ENCODE measurements at regions not wholly inside any gene's neighbourhood (a gene's known extent, or its start where the extent isn't known, plus 50 kb on each side); places are given as distances from the start of the nearest gene placed in this dataset.

- H3K27me3 ChIP-seq, result no peaks in the 10 kb centered on the region
- no peaks in the 10 kb centered on the region for H3K4me1 ChIP-seq
- intact Hi-C loops (cut with DNase I), result no loop called here
- no peaks in the 10 kb centered on the region for H3K9me3 ChIP-seq
- no peaks in the 10 kb centered on the region for H3K36me3 ChIP-seq
- H3K4me3 ChIP-seq, result no peak overlapping the region
- no peak overlapping the region for H3K27ac ChIP-seq
- 93 to 96% methylated on average over 1 of the region's 1 CpG for WGBS, 2 donors
- DNase-seq, result no peak
- no peak for TF ChIP-seq POLR2AphosphoS5 (IDR thresholded peaks at IDR 0.05)
- TF ChIP-seq EP300 (IDR thresholded peaks at IDR 0.05), result no peak
- no peak for TF ChIP-seq POLR2A (IDR thresholded peaks at IDR 0.05)
Measured at GRCh38 chr4:36734334-36734733, 452.9 kb downstream of the DTHD1 start.

DNA sequence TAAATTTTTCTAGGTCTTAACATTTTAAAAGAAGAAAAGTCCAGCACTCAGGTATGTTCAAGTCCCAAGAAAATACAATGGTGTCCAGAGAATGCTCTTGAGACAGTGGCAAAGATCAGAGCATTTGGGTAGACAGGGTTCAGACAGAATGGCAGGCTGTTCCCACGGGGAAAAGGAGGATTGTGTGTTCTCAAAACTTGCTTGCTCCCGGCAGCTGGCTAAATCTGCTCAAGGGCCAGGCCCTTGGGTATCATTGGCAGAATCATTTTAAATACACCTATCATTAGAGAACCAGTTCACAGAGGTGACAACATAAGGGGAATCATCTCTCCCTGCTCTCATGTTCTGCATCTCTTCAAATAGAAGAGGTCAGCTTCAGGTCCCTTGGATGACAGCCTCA, 456.3 kb downstream of the DTHD1 start:
- Histone ChIP-seq H3K9me3 (no peaks in the 10 kb centered on the region), H3K4me1 (no peaks in the 10 kb centered on the region), H3K27ac (no peak overlapping the region), H3K27me3 (no peaks in the 10 kb centered on the region), H3K36me3 (no peaks in the 10 kb centered on the region), H3K4me3 (no peak overlapping the region)
- intact Hi-C loops (cut with DNase I), result no loop called here
- no peak for TF ChIP-seq POLR2AphosphoS5 (IDR thresholded peaks at IDR 0.05)
- TF ChIP-seq CTCF (IDR thresholded peaks at IDR 0.05), result no peak
- no peak for TF ChIP-seq POLR2A (IDR thresholded peaks at IDR 0.05)
- TF ChIP-seq EP300 (IDR thresholded peaks at IDR 0.05), result no peak
- WGBS, 2 donors, result 80 to 85% methylated on average over 2 of the region's 2 CpGs
- DNase-seq, result no peak

GRCh38 chr4:36740796-36741310, 459.4 kb downstream of the DTHD1 start:
- no peaks in the 10 kb centered on the region for H3K9me3 ChIP-seq
- H3K27me3 ChIP-seq, result no peaks in the 10 kb centered on the region
- intact Hi-C loops (cut with DNase I), result no loop called here
- DNase-seq, result no peak
- TF ChIP-seq POLR2A (IDR thresholded peaks at IDR 0.05) (no peak), EP300 (IDR thresholded peaks at IDR 0.05) (no peak), POLR2AphosphoS5 (IDR thresholded peaks at IDR 0.05) (no peak), CTCF (IDR thresholded peaks at IDR 0.05) (no peak)
- no peaks in the 10 kb centered on the region for H3K36me3 ChIP-seq
- H3K4me1 ChIP-seq, result no peaks in the 10 kb centered on the region
- WGBS, 2 donors, result 39 to 49% methylated on average over 6 of the region's 6 CpGs
- no peak overlapping the region for H3K27ac ChIP-seq
- no peak overlapping the region for H3K4me3 ChIP-seq

DNA sequence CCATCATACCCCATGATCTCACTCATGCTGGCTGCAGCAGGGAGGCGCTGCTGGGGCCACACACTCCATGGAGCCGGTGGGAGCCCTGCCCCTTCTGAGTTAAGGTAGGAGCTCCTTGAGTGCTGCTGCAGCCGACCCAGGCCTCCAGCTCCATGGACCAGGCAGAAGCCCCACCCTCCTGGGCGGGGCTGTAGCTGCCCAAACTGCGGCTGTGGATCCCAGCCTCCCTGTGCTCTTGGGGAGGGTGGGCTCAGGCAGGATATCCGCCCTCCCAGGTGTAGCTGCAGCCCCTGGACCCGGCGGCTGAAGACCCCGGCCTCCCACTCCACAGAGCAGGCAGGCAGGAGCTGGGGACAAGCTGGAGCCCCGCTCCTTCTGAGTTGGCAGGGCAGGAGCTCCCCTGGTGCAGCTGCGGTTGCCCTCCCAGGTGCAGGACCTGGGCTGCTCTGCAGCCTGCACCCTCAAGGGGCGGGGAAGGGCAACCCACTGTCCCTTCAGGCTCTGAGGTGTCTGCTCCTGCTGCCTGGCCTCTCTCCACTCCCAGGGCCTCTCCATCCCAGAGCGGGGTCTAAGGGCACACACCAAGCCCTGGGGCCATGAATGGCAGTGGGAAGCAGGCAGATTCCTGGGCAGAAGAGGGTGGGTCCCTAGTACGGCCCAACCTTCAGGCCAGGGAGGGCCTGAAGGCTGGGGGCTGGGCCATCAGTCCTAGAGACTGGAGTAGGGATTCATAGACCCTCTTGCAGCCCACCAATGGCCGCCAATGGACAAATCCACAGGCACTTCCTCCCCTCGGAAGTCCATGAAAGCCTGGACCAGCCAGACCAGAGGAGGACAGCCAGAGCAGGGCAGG, 466.1 kb downstream of the DTHD1 start:
- H3K27ac ChIP-seq, result no peak overlapping the region
- no peaks in the 10 kb centered on the region for H3K36me3 ChIP-seq
- H3K4me3 ChIP-seq, result no peak overlapping the region
- no peak for DNase-seq
- no peaks in the 10 kb centered on the region for H3K9me3 ChIP-seq
- intact Hi-C loops (cut with DNase I), result no loop called here
- no peaks in the 10 kb centered on the region for H3K4me1 ChIP-seq
- no peaks in the 10 kb centered on the region for H3K27me3 ChIP-seq
- TF ChIP-seq EP300 (IDR thresholded peaks at IDR 0.05) (no peak), POLR2A (IDR thresholded peaks at IDR 0.05) (no peak), POLR2AphosphoS5 (IDR thresholded peaks at IDR 0.05) (no peak), CTCF (IDR thresholded peaks at IDR 0.05) (no peak)
- 80 to 84% methylated on average over 16 of the region's 16 CpGs for WGBS, 2 donors

DNA sequence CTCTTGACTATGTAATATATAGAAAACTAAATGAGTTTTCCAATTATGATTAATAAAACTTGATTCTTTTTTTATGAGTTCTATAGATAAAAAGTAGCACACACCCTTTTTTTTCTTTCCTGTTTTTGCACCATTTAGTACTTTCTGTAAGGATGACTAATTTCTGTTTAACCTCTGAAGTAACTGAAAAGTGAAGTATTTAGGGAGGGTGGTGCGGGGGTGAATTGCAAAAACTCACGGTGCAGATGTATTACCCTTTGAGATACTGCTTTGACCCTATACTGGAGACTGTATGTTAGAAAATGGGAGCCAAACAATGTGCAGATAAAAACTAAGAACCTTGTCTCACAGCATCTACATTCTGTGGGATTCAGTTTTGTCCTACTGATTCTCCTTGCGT, 471.6 kb downstream of the DTHD1 start:
- no peaks in the 10 kb centered on the region for H3K4me1 ChIP-seq
- no peaks in the 10 kb centered on the region for H3K36me3 ChIP-seq
- no peak overlapping the region for H3K27ac ChIP-seq
- TF ChIP-seq CTCF (IDR thresholded peaks at IDR 0.05), result no peak
- no peak for TF ChIP-seq POLR2A (IDR thresholded peaks at IDR 0.05)
- no peak for TF ChIP-seq EP300 (IDR thresholded peaks at IDR 0.05)
- no peak for TF ChIP-seq POLR2AphosphoS5 (IDR thresholded peaks at IDR 0.05)
- 80 to 87% methylated on average over 3 of the region's 3 CpGs for WGBS, 2 donors
- H3K27me3 ChIP-seq, result no peaks in the 10 kb centered on the region
- H3K4me3 ChIP-seq, result no peak overlapping the region
- DNase-seq, result no peak
- no peaks in the 10 kb centered on the region for H3K9me3 ChIP-seq
- intact Hi-C loops (cut with DNase I), result no loop called here

Measured in sigmoid colon (tissue), 6 donors.